DMS53 treated with DMSO at 0.1 percent for 48 hours (cell line): ENCODE measurements at regions not wholly inside any gene's neighbourhood (a gene's known extent, or its start where the extent isn't known, plus 50 kb on each side); places are given as distances from the start of the nearest gene placed in this dataset.
"Not testable (repeated sequence)": the region's sequence is repeated elsewhere in the genome, so short reads cannot be mapped to it uniquely, and the experiment has no call there.

ENCODE experiments used
- DNase-seq: peaks from one replicate; lab custom pipeline; 2025; ENCODE audit not compliant: unreplicated experiment; lab: John Stamatoyannopoulos, UW

GRCh38 chr4:189129044-189129694 is 811.5 kb upstream of the FRG1 start:
- DNase-seq: no peak

GRCh38 chr4:189131118-189131517 is 809.6 kb upstream of the FRG1 start:
- DNase-seq: no peak

DNA sequence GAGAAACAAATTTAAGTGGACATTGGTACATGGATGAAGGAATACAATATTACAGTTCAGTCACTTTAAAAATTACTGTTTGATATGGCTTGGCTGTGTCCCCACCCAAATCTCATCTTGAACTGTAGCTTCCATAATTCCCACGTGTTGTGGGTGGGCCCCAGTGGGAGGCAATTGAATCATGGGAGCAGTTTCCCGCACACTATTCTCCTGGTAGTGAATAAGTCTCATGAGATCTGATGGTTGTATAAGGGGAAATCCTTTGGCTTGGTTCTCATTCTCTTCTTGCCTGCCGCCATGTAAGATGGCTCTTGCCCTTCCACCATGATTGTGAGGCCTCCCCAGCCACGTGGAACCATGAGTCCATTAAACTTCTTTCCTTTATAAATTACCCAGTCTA is 804.2 kb upstream of the FRG1 start:
- no peak for DNase-seq

DNA sequence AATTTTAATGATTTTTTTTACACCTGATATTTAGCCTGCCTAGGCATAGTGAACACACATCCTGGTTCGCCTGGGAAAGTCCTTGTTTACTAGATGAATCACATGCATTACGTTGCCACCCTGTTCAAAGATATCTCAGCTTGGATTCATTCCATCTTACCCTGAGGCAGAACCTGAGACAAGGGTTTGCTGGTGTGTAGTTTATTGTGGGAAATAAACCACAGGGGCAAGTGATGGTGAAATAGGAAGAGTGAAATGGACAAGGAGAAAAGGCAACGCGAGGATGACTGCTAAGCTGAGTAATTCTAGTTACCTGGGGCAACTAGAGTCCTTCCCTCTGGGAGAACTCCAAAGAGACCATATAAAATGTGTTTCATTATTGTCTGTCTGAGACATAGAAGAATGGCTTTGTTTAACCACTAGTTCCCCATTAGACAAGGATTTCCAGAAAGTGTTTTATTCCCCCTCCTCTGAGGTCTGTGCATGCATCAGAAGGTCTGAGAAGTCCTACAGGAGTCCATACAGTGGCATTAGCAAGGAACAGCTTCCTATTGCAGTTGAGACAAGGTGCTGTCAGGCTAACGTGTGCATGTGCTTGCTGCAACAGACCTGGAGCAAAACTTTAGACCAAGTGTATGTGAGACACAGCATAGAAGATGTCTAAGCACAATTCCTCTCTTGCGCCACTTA is 797.3 kb upstream of the FRG1 start:
- DNase-seq: peak; percentile 35

GRCh38 chr4:189147005-189147929 is 793.4 kb upstream of the FRG1 start:
- no peak for DNase-seq

DNA sequence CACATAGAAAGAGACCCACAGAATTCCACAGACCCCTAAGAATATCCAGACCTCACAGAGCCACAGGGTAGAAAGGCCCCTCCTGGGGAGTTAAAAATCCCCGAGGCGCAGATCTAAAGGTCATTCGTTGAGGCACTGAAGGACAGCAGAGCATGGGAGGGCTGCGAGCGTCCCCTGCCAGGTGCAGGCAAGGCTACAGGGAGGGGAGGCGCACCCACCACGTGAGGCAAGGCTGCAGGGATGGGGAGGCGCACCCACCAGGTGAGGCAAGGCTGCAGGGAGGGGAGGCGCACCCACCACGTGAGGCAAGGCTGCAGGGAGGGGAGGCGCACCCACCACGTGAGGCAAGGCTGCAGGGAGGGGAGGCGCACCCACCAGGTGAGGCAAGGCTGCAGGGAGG is 785.6 kb upstream of the FRG1 start:
- DNase-seq: not testable (repeated sequence)

DNA sequence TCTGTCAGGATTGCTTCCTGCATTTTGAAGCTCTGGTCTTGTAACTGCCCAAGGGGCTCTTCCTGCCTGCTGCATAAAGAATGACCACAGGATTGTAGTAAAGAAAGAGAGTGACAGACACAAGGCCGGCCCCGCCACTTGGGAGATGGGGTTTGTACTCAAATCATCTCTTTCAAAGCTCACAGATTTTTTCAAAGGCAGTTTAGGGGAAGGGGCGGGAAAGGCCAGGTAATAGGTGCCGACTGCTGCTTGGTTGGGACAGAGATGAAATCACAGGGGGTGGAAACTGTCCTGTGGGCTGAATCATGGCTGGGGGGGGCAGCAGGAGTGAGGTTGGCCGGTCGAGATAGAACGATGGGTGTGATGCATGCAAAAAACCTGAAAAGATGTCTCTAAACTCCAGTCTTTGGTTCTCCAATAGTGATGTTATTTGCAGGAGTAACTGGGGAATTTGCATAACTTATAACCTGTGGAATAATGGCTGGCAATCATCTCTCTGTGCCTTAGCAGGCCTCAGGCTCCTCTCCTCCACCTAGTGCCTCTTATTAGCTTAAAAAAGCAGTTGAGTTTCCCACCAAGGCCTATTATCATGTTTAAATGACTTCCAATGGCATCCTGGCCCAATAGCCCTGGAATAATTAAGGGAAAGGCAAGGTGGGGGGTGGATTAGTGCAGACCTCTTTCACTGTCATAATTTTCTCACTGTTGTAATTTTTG is 778.4 kb upstream of the FRG1 start:
- no peak for DNase-seq

DNA sequence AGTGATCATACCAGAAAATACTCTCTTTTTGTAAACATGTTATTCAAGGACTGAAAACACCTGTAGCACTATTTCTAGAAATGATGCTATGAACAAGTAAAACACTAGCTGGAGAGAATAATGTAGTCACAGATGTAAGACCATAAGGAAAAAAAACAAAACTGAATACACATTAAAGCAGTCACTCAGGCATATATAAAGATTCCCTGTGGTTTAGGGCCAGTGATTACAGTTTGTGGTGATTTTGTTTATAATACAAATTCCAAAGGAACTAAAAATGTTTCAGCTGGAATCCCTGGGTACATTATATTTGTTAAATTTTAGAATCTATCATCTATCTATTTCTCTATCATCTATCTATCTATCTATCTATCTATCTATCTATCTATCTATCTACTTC is 777.8 kb upstream of the FRG1 start:
- no peak for DNase-seq

DNA sequence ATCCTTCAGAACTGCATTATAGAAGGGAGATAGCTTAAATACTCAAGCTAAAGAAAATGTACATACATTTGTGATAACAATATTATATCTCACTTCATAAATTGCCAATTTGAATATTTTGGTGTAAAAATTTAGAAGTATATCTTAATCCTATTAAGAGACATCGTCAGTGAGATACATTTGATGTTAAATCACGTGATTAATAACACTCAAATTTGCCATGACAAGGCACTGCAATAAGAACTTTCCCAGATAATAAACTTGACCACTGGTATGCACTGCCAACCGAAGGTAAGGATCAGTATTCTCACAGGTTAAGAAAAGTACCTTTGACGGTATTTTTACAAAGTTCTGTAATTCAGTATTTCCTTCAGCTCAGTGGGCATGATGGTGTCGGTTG is 764.7 kb upstream of the FRG1 start:
- DNase-seq: no peak

- no peak for DNase-seq
These were observed 763.5 kb upstream of the FRG1 start for GRCh38 chr4:189177130-189177529.

DNA sequence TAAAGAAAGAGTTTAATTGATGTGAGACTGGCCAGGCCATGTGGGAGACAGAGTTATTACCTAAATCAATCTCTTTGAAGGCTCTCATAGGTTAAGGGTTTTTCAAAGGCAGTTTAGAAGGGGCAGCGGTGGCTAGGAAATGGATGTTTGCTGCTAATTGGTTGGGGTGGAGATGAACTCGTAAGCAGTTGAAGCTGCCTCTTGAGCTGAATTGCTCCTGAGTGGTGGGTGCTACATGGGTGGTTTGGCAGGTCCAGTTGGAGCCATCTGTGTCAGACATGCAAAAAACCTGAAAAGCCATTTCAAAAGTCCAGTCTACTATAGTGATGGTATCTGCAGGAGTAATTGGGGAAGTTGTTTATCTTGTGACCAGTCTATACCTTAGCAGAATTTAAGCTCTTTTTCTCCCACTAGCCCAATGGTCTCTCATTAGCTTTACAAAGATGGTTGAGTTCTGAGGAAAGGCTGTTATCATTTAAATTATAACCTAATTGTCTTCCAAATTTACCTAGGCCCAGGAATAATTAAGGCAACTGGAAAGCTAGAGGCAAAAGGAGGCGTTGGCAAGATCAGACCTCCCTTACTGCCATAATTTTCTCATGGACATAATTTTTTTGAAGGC is 762.4 kb upstream of the FRG1 start:
- DNase-seq: no peak

DNA sequence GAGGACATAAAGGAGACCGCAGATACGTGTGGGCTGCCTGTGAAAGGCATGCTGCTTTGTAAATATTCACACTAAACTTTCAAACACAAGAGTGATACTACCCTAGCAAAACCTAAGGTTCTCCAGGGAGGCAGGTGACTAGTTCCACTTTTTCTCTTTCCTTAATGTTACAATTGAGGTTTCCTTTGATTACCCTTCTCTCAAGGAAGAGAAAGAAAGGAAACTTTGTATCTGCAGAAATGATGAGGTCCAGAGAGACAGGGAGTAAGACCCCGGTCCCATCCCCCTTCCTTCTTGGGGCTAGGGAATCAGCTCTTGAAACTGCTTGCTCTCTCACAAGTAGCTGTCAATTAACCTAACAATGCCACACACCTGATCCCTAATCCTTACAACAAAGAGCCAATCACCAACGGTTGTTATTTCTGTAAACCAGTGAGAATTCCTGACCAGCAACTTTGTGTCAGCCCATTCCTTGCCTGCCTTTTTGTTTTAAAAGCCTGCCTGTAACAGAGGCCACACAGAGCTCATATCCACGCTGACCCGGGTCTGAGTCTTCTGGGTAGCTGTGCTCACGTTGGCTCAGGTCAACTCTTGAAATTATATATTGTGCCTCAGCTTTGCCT is 754.8 kb upstream of the FRG1 start:
- DNase-seq: no peak

GRCh38 chr4:189187531-189188052 is 753.1 kb upstream of the FRG1 start:
- no peak for DNase-seq

- no peak for DNase-seq
These were observed 742.0 kb upstream of the FRG1 start for GRCh38 chr4:189198624-189199023.

DNA sequence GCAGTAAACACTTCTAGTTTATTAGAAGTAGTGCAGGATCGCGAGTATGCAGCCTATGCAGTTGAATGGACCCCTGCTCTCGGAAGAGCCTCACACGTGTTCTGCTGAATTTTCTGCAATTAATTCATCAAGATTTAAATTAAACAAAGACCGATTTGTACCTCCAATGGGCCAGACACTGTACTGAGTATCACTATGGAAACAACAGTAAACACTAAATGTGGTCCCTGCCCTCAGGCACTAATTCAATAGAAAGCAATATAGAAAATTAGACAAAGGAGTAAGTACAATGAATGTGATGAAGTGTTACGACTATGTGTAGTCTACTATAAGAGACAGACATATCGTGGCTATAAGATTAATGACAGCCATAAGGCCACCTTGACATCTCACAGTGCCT is 740.3 kb upstream of the FRG1 start:
- peak; percentile 64 for DNase-seq

DNA sequence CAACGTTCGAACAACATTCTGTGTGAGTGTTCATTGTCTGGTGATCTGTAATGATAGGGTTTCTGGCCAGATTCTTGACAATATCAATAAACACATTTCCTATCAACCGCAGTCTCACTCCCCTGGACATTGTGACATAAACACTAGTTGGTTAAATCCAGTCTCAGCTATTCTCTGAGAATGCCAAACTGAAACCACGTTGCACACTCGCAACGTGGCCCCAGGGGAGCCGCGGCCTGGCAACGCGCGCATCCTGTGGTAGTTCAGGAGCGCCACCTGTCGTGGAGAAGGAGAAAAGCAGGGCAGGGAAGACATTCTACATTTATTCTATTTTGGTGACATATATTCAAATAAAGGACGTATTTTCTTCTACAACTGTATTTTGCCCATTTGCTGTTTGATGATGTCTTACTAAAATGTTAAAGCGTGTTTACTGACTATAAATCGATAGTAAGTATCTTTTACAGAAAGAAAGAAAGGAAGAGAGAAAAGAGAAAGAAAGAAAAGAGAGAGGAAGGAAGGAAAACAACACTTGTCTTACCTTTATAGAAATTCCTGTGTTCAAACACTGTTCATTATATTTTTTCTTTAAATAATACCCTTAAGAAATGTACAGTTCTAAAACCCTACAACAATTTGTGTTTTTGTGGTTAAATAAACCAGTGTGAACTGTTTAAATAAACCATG is 738.3 kb upstream of the FRG1 start:
- peak; percentile 72 for DNase-seq

DNA sequence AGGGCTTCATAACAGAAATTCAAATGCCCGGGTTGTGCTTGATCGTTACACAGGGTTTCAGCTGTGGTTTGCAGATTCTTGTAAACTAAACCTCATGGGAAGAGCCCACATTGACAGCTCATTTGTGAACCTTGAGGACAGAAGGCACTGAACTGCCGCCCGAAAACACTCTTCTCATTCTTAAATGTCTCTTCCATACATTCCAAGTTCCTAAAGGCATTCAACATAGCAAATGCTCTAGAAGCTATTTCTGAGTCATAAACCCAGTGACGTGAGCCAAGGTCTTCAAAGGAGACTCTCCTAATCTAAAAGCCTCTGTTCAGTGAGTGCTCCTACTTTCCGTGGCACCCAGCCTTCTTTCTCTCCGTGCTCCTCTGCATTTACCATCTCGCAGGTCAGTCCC is 737.8 kb upstream of the FRG1 start:
- DNase-seq: peak; percentile 73

DNA sequence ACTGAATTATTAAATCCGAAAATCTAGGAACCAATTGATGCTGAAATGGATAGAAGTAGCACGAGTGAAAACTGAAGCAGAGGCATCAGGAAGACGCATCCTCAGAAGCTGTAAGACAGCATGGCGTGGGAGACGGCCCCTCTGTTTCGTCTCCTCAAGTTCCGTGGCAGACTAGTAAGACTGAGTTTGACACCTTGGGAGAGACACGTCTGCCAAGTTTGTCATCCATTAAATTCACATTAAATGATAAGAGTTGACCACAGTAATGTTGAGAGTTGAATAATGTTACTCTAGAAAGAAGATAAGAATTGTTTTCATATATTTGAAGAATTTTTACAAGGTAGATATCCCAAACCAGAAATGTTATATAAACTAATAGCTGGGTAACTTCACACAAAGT is 736.1 kb upstream of the FRG1 start:
- DNase-seq: no peak

DNA sequence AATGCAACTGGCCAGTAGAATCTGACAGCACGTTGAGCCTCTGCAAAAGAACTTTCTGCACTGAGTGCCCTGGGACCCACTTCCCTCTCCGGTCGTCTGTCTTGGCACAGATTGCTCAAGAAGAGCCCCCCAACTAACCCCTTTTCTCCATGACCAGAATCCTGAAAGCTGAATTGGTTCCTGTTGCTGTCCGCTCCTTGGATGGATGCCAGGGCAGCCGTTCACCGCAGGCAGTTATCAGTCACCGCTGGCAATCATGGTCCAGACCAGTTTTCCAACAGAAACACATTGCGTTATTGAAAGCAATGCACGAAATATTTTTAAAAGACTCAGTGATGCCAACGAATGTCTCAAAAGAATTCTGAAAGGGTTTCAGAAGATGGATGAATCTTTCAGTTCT is 733.7 kb upstream of the FRG1 start:
- DNase-seq: no peak

- no peak for DNase-seq
These were observed 732.8 kb upstream of the FRG1 start for GRCh38 chr4:189207872-189208271.
